C4-2B (cell line): ENCODE measurements at regions not wholly inside any gene's neighbourhood (a gene's known extent, or its start where the extent isn't known, plus 50 kb on each side); places are given as distances from the start of the nearest gene placed in this dataset.

Source experiments
- H3K27ac ChIP-seq: fragments of 450-650 bp; 2 replicates; pipeline ENCODE4 v1.5.1; 2017
- CTCF ChIP-seq: fragments of 450-650 bp; conservative IDR thresholded peaks from 2 replicates; pipeline ENCODE4 v1.5.1; 2017; ENCODE audit warnings: mild to moderate bottlenecking
- ZFX ChIP-seq: fragments of 450-650 bp; IDR thresholded peaks from 2 replicates; pipeline ENCODE4 v1.6.1; 2017

DNA sequence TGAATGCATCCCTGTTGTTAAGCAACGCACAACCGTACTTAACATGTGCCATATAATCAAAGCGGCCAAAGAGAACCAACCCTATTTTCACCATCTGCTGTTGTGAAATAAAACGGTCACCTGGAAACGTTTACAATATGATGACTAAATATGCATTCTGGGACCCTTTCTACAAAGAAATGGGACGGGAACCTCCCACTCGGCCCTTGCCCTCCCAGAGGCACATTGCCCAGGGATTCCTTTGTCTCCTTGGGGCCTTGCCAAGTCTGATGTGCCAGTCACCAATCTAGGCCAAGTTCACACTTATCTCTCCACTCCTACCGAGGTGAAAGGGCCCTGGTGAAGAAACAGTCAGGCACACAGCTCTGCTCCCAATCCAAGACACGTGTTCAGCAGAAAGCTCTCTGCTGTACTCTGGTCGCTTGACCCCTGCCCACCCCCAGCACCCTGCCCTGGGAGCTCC lies 427.4 kb upstream of the JARID2 start:
- no peak overlapping the region for H3K27ac ChIP-seq
- TF ChIP-seq ZFX (no peak), CTCF (no peak)

GRCh38 chr6:14819001-14819400 lies 426.9 kb upstream of the JARID2 start:
- TF ChIP-seq CTCF, result no peak
- no peak for TF ChIP-seq ZFX

DNA sequence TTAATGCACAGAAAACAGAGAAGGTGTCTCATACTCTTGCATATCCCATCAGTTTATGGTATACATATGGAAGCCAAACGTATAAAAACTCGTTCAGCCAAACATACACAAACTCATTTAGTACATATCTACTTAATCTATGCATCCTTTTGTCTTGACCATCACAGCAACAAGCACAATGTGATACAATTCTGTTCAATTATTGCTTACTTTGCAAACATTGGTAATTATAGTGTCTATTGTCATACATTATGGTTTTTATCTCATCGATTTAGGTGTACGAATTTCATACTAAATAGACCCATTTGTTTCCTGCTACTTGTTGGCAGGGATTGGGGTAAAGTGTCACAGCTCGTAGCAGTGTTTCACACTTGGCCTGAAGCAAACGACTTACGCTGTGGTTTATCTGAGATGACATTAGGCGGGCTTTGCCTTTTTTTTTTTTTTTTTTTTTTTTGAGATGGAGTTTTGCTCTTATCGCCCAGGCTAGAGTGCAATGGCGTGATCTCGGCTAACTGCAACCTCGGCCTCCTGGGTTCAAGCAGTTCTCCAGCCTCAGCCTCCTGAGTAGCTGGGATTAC lies 425.9 kb upstream of the JARID2 start:
- TF ChIP-seq ZFX, result no peak
- no peak for TF ChIP-seq CTCF
- H3K27ac ChIP-seq, result no peak overlapping the region

More at GRCh38 chr6:14819001-14819400, 426.9 kb upstream of the JARID2 start:
- no peak overlapping the region for H3K27ac ChIP-seq

DNA sequence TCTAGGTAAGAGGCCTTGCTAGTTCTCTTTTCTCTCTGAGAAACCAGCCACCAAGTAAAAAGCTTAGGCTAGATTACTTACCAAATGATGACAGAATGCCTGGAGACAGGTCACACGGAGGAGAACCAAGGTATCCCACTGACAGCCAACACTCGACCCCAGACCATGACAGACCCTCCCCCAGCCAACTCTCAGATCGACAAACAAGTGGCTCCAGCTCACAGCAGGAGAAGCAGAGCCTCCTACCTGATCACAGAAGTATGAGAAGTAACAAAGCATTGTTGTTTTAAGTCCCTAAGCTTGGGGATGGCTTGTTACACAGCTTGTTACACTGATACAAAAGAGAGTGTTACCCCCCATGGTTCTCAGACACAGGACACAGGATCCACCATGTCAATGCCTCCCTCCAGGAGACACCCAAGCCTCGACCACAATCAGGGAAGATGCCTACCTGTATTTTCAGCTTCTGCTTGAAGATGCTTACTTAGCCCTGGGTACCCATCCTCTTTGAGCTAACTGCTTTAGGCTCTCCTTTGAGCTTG lies 423.8 kb upstream of the JARID2 start:
- TF ChIP-seq CTCF (no peak), ZFX (no peak)
- H3K27ac ChIP-seq, result no peak overlapping the region

GRCh38 chr6:14822679-14823078 lies 423.2 kb upstream of the JARID2 start:
- no peak for TF ChIP-seq CTCF
- no peak for TF ChIP-seq ZFX
- no peak overlapping the region for H3K27ac ChIP-seq

GRCh38 chr6:14824060-14824459 lies 421.8 kb upstream of the JARID2 start:
- H3K27ac ChIP-seq, result no peak overlapping the region
- TF ChIP-seq CTCF, result no peak
- TF ChIP-seq ZFX, result no peak

GRCh38 chr6:14824484-14825275 lies 421.2 kb upstream of the JARID2 start:
- no peak overlapping the region for H3K27ac ChIP-seq

More at GRCh38 chr6:14824484-14825275, 421.2 kb upstream of the JARID2 start:
- no peak for TF ChIP-seq CTCF
- no peak for TF ChIP-seq ZFX
